ENCODE measurements at regions not wholly inside any gene's neighbourhood (a gene's known extent, or its start where the extent isn't known, plus 50 kb on each side); places are given as distances from the start of the nearest gene placed in this dataset.

GRCh38 chr21:23488245-23488644 lies 2119.0 kb downstream of the MRPL39 start (continued):
- TF ChIP-seq ZNF747 (tag by site-specific recombination; IDR thresholded peaks at IDR 0.05) (no peak), ZNF621 (tag by site-specific recombination; IDR thresholded peaks at IDR 0.05) (no peak), KLF7 (tag by site-specific recombination; IDR thresholded peaks at IDR 0.05; ENCODE audit: borderline replicate concordance) (no peak), ZFP37 (tag by site-specific recombination; IDR thresholded peaks at IDR 0.05) (no peak)

GRCh38 chr21:23480591-23481270 lies 2126.6 kb downstream of the MRPL39 start:
- POLR2A ChIA-PET = no interaction called here
- no peaks in the 10 kb centered on the region for H3K4me1 ChIP-seq (ENCODE audit: control insufficient read depth, insufficient read depth, low read length)
- TF ChIP-seq ZNF174 (tag by site-specific recombination; IDR thresholded peaks at IDR 0.05) (no peak), ZNF133 (tag by site-specific recombination; IDR thresholded peaks at IDR 0.05) (no peak), ZNF692 (tag by site-specific recombination; IDR thresholded peaks at IDR 0.05) (no peak), TRIM28 (IDR thresholded peaks at IDR 0.05; ENCODE audit: borderline replicate concordance, low read length) (no peak)
- H3K4me3 ChIP-seq (ENCODE audit: low read depth, low read length) = no peak overlapping the region
- H3K36me3 ChIP-seq (ENCODE audit: control insufficient read depth in 2 of 2, insufficient read depth in 1 of 2, low read length in 2 of 2) = no peaks in the 10 kb centered on the region
- no peak overlapping the region for H3K27ac ChIP-seq (ENCODE audit: extremely low read depth, low read depth, low read length)
- H3K9me3 ChIP-seq (ENCODE audit: control insufficient read depth, insufficient read depth, low read depth, low read length) = no peaks in the 10 kb centered on the region
- CTCF ChIA-PET = interaction anchor here (0.6 kb wide), 1 partner anchor 154 kb away, joined by 3 read pairs; no protein-coding TSS in a partner anchor

- no peaks in the 10 kb centered on the region for H3K9me3 ChIP-seq (ENCODE audit: control insufficient read depth, insufficient read depth, low read depth, low read length)
- H3K36me3 ChIP-seq (ENCODE audit: control insufficient read depth in 2 of 2, insufficient read depth in 1 of 2, low read length in 2 of 2) = no peaks in the 10 kb centered on the region
- no peak overlapping the region for H3K4me3 ChIP-seq (ENCODE audit: low read depth, low read length)
- ChIA-PET CTCF (interaction anchor here (0.6 to 0.7 kb wide), 2 partner anchors 130 to 983 kb away, joined by 3 to 4 read pairs; no protein-coding TSS in a partner anchor), POLR2A (no interaction called here)
- H3K27ac ChIP-seq (ENCODE audit: extremely low read depth, low read depth, low read length) = no peak overlapping the region
- no peaks in the 10 kb centered on the region for H3K4me1 ChIP-seq (ENCODE audit: control insufficient read depth, insufficient read depth, low read length)
- no peak for TF ChIP-seq ZNF394 (tag by site-specific recombination; IDR thresholded peaks at IDR 0.05; ENCODE audit: borderline replicate concordance)
- no peak for TF ChIP-seq ZNF223 (tag by site-specific recombination; IDR thresholded peaks at IDR 0.05)
- TF ChIP-seq ZNF133 (tag by site-specific recombination; IDR thresholded peaks at IDR 0.05) = no peak
- TF ChIP-seq INSM2 (tag by site-specific recombination; IDR thresholded peaks at IDR 0.05) = no peak
- no peak for TF ChIP-seq ZBTB21 (tag by site-specific recombination; IDR thresholded peaks at IDR 0.05)
- no peak for TF ChIP-seq ZBTB6 (tag by site-specific recombination; IDR thresholded peaks at IDR 0.05)
- TF ChIP-seq ZNF585B (tag by site-specific recombination; IDR thresholded peaks at IDR 0.05) = no peak
- no peak for TF ChIP-seq ZNF449 (tag by site-specific recombination; IDR thresholded peaks at IDR 0.05)
- TF ChIP-seq ZBTB10 (tag by site-specific recombination; IDR thresholded peaks at IDR 0.05) = no peak
- no peak for TF ChIP-seq PRDM10 (tag by site-specific recombination; IDR thresholded peaks at IDR 0.05)
Observed at GRCh38 chr21:23478381-23478780, 2128.9 kb downstream of the MRPL39 start.

Data from HEK293 (cell line).